ENCODE measurements at regions not wholly inside any gene's neighbourhood (a gene's known extent, or its start where the extent isn't known, plus 50 kb on each side); places are given as distances from the start of the nearest gene placed in this dataset.

DNA sequence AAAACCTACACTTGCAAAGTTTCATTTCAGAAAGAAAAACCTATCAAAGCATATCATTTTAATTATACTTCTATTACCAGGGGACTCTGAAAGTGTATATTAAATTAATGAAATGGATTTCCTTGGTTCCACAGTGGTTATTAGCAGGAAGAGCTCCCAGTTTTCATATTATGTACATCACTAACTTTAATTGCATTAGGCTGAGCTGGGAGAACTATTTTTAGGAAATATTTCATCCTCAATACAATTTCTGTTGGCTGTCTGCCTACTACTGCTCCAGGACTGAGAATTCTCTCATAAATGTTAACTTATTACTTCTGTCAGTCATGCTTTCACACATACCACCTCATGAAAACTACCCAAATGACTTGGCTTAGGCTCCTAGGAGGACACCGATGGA is 301.4 kb downstream of the CMPK2 start:
- ChIA-PET POLR2A (no interaction called here), CTCF (no interaction called here)
- no TSS peak for BruUV-seq (replicated peaks)

GRCh38 chr2:6574121-6574520 is 291.6 kb downstream of the CMPK2 start:
- H3K27me3 ChIP-seq (ENCODE audit: control insufficient read depth, insufficient read depth, low read length), result no peaks in the 10 kb centered on the region
- intact Hi-C loops (cut with micrococcal nuclease; ENCODE audit: unreplicated experiment), result no loop called here

More for the DNA sequence above, 301.4 kb downstream of the CMPK2 start:
- DNase-seq (ENCODE audit: low read depth, low spot score), result no peak
- no peak for ATAC-seq
- no peaks in the 10 kb centered on the region for H3K27me3 ChIP-seq (ENCODE audit: control insufficient read depth, insufficient read depth, low read length)
- H3K36me3 ChIP-seq (ENCODE audit: control insufficient read depth, insufficient read depth, low read length), result no peaks in the 10 kb centered on the region
- no peaks in the 10 kb centered on the region for H3K4me1 ChIP-seq (ENCODE audit: control insufficient read depth, insufficient read depth, low read length)
- intact Hi-C loops (cut with micrococcal nuclease; ENCODE audit: unreplicated experiment) (no loop called here), in situ Hi-C loops (cut with HindIII; ENCODE audit: low pct_unique_long_range_greater_than_20kb, low sequenced_read_pairs) (no loop called here)
- no peaks in the 10 kb centered on the region for H3K9me3 ChIP-seq (ENCODE audit: control insufficient read depth, insufficient read depth, low read depth, low read length)
- TF ChIP-seq POLR2AphosphoS5 (IDR thresholded peaks at IDR 0.05; ENCODE audit: low read depth, low read length) (no peak), TCF7L2 (IDR thresholded peaks at IDR 0.05; ENCODE audit: low read depth, low read length) (no peak), SIN3A (IDR thresholded peaks at IDR 0.05; ENCODE audit: borderline replicate concordance, insufficient read depth, low read depth, low read length) (no peak), CTCF (IDR thresholded peaks at IDR 0.05) (no peak)
- TF ChIP-seq, protein P1, sequence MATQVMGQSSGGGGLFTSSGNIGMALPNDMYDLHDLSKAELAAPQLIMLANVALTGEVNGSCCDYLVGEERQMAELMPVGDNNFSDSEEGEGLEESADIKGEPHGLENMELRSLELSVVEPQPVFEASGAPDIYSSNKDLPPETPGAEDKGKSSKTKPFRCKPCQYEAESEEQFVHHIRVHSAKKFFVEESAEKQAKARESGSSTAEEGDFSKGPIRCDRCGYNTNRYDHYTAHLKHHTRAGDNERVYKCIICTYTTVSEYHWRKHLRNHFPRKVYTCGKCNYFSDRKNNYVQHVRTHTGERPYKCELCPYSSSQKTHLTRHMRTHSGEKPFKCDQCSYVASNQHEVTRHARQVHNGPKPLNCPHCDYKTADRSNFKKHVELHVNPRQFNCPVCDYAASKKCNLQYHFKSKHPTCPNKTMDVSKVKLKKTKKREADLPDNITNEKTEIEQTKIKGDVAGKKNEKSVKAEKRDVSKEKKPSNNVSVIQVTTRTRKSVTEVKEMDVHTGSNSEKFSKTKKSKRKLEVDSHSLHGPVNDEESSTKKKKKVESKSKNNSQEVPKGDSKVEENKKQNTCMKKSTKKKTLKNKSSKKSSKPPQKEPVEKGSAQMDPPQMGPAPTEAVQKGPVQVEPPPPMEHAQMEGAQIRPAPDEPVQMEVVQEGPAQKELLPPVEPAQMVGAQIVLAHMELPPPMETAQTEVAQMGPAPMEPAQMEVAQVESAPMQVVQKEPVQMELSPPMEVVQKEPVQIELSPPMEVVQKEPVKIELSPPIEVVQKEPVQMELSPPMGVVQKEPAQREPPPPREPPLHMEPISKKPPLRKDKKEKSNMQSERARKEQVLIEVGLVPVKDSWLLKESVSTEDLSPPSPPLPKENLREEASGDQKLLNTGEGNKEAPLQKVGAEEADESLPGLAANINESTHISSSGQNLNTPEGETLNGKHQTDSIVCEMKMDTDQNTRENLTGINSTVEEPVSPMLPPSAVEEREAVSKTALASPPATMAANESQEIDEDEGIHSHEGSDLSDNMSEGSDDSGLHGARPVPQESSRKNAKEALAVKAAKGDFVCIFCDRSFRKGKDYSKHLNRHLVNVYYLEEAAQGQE (IDR thresholded peaks at IDR 0.05; ENCODE audit: insufficient read depth in 1 of 2, low read depth in 2 of 2, low read length in 1 of 2), result no peak
- no peak overlapping the region for H3K4me3 ChIP-seq (ENCODE audit: low read depth in 2 of 2, low read length in 2 of 2)
- no peak overlapping the region for H3K27ac ChIP-seq (ENCODE audit: low read length)

More at GRCh38 chr2:6574121-6574520, 291.6 kb downstream of the CMPK2 start:
- H3K4me1 ChIP-seq (ENCODE audit: control insufficient read depth, insufficient read depth, low read length), result no peaks in the 10 kb centered on the region
- H3K27ac ChIP-seq (ENCODE audit: low read length), result no peak overlapping the region
- TF ChIP-seq SIN3A (IDR thresholded peaks at IDR 0.05; ENCODE audit: borderline replicate concordance, insufficient read depth, low read depth, low read length) (no peak), CTCF (IDR thresholded peaks at IDR 0.05) (no peak), POLR2AphosphoS5 (IDR thresholded peaks at IDR 0.05; ENCODE audit: low read depth, low read length) (no peak), TCF7L2 (IDR thresholded peaks at IDR 0.05; ENCODE audit: low read depth, low read length) (no peak)
- TF ChIP-seq, protein P1 (IDR thresholded peaks at IDR 0.05; ENCODE audit: insufficient read depth in 1 of 2, low read depth in 2 of 2, low read length in 1 of 2), result no peak
- DNase-seq (ENCODE audit: low read depth, low spot score) (no peak), ATAC-seq (no peak)
- ChIA-PET CTCF (no interaction called here), POLR2A (no interaction called here)
- in situ Hi-C loops (cut with HindIII; ENCODE audit: low pct_unique_long_range_greater_than_20kb, low sequenced_read_pairs), result no loop called here
- H3K9me3 ChIP-seq (ENCODE audit: control insufficient read depth, insufficient read depth, low read depth, low read length), result no peaks in the 10 kb centered on the region
- no peaks in the 10 kb centered on the region for H3K36me3 ChIP-seq (ENCODE audit: control insufficient read depth, insufficient read depth, low read length)
- BruUV-seq (replicated peaks), result no TSS peak
- H3K4me3 ChIP-seq (ENCODE audit: low read depth in 2 of 2, low read length in 2 of 2), result no peak overlapping the region
